HUES6 (cell line): ENCODE measurements at regions not wholly inside any gene's neighbourhood (a gene's known extent, or its start where the extent isn't known, plus 50 kb on each side); places are given as distances from the start of the nearest gene placed in this dataset.

Source experiments
- H3K27ac ChIP-seq: 2 replicates; pipeline ENCODE4 v1.7.0; 2013; ENCODE audit warnings: low read depth, mild to moderate bottlenecking, low read length, inconsistent platforms
- H3K27me3 ChIP-seq: 2 replicates; pipeline ENCODE4 v1.6.1; 2013; ENCODE audit warnings: low read length; ENCODE audit not compliant: control insufficient read depth, insufficient read depth
- H3K36me3 ChIP-seq: 2 replicates; pipeline ENCODE4 v1.6.1; 2013; ENCODE audit warnings: low read length; ENCODE audit not compliant: control insufficient read depth, insufficient read depth
- H3K4me1 ChIP-seq: 2 replicates; pipeline ENCODE4 v1.6.1; 2013; ENCODE audit warnings: low read length; ENCODE audit not compliant: control insufficient read depth, insufficient read depth
- H3K4me3 ChIP-seq: 2 replicates; pipeline ENCODE4 v1.5.1; 2013; ENCODE audit warnings: low read depth, low read length
- H3K9ac ChIP-seq: one replicate; pipeline ENCODE4 v1.6.1; 2013; ENCODE audit warnings: mild to moderate bottlenecking, low read length
- H3K9me3 ChIP-seq: 2 replicates; pipeline ENCODE4 v1.6.1; 2013; ENCODE audit warnings: low read depth, low read length; ENCODE audit not compliant: control insufficient read depth, insufficient read depth

DNA sequence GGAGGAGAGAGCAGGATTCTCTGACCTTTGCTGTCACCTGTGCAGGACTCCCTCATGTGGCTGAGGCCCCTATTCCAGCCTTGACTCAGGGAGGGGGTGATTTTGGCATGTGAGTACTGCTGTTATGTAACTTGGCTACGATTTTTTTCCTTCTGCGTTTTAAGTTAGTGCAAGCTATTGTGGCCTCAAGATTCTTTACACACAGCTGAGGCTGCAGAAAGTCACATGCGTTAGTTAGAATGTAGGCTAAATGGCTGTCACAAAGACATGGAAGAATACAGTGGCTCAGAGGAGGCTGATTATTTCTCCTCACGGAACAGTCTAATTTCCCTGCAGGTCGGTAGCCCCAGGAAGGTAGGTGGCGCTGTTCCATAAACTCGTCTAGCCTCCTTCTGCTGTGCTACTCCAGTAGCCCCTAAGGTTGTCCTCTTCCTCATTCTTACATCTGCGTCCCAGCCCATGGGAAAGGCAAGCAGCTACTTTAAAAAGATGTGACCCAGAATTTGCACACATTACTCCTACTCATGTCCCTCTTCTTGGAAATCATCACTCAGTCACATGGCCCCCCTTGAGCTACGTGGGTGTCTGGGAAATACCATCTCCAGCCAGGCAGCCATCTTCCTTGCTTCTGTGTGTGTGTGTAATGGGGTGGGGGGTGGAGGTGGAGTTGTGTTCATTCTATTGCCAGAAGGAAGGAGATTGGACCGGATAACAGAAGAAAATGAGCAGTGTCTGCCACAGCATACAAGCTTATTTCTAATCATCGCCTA lies 486.6 kb downstream of the CCDC171 start:
- Histone ChIP-seq H3K4me3 (no peak overlapping the region), H3K27me3 (no peaks in the 10 kb centered on the region), H3K4me1 (peaks cover 21% of the 10 kb centered on the region), H3K36me3 (no peaks in the 10 kb centered on the region), H3K9me3 (no peaks in the 10 kb centered on the region), H3K27ac (no peak overlapping the region), H3K9ac (no peak overlapping the region)

DNA sequence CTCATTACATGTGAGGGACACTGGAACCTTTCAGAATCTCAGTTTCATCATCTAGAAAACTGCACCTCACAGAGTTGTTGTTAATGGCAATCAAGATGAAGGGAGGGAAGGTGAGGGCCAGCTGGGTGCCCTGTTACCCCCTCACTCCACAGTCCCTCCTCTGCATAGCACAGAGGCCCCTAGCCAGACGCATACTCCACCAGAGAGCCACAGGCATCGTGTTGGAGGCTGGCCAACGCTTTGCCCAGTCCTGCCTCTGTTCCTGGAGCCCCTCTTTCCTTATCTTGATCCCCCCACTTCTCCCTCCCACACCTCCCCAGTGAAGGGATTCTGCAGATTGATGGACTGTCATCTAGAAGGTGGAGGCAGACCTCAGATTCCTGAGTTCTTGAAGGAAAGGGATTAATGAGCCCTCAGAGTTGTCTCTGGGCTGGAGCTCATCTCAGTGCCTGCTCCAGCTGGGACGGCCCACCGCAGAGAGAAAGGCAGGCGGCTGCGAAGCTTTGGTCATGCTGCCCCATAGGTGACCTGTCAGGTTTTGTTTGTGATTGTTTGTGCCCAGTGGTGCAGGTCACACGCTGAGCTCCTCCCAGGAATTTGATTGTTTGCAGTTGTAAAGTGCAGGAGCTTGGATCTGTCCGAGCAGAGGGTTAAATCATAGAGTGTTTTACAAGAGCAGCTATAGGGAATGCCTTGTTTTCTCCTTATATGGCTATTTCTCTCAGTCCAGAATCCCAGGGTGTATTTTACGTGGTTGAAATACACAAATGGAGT lies 487.3 kb downstream of the CCDC171 start:
- no peak overlapping the region for H3K4me3 ChIP-seq
- H3K27ac ChIP-seq: no peak overlapping the region
- H3K36me3 ChIP-seq: no peaks in the 10 kb centered on the region
- H3K4me1 ChIP-seq: peaks cover 21% of the 10 kb centered on the region
- peak overlapping the region; percentile 9 for H3K9ac ChIP-seq
- no peaks in the 10 kb centered on the region for H3K9me3 ChIP-seq
- H3K27me3 ChIP-seq: no peaks in the 10 kb centered on the region

GRCh38 chr9:16043756-16044578 lies 491.1 kb downstream of the CCDC171 start:
- Histone ChIP-seq H3K9ac (no peak overlapping the region), H3K9me3 (no peaks in the 10 kb centered on the region), H3K27ac (no peak overlapping the region), H3K4me1 (peaks cover 21% of the 10 kb centered on the region), H3K27me3 (no peaks in the 10 kb centered on the region), H3K4me3 (no peak overlapping the region), H3K36me3 (no peaks in the 10 kb centered on the region)

DNA sequence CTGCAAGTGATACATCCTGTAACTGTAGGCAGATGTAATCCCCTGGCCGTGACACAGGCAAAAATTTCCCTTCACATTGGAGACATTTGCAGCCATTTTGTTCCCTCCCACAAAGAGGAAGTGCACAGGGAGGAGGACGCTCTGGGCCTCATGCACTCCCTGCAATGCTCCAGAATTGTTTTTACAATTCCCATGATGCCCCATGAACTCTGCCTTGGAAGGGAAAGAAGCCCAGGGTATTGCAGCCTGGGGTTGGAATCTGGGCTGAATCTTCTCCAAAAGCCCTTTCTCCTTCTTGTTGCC lies 491.7 kb downstream of the CCDC171 start:
- Histone ChIP-seq H3K27ac (no peak overlapping the region), H3K9ac (no peak overlapping the region), H3K4me1 (peaks cover 16% of the 10 kb centered on the region), H3K27me3 (no peaks in the 10 kb centered on the region), H3K9me3 (no peaks in the 10 kb centered on the region), H3K4me3 (no peak overlapping the region), H3K36me3 (no peaks in the 10 kb centered on the region)

DNA sequence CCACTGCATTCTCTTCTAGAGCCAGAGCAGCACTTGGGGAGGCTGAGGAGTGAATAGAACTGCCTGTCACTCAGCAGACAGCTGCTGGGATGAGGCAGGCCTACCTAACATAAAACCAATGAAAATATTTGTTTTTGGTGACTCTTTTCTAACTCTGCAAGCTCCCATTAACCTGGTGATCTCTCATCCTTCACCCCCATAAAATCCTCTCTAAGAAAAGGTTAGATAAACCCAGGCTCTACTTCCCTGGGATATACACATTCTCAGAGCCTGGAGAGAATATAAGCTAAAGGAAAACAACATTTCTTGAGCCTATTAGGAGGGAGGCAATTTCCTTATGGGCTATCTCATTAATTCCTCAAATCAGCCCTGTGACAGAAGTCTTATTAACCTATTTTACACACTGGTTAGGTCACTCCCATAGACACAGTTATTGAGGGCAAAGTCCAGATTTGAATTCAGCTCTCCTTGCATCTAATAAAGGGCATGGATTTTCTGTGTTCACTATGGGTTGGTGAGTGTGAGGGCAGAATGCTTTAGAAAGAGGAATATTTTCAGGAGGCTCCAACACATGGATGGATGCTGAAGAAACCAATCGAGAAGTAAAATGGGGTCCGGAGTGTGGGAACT lies 492.9 kb downstream of the CCDC171 start:
- H3K4me3 ChIP-seq: no peak overlapping the region
- H3K4me1 ChIP-seq: peaks cover 4% of the 10 kb centered on the region; the same call in 1 of the 2 replicates
- no peaks in the 10 kb centered on the region for H3K27me3 ChIP-seq
- no peaks in the 10 kb centered on the region for H3K9me3 ChIP-seq
- no peaks in the 10 kb centered on the region for H3K36me3 ChIP-seq
- no peak overlapping the region for H3K27ac ChIP-seq
- no peak overlapping the region for H3K9ac ChIP-seq

GRCh38 chr9:16046713-16047112 lies 493.9 kb downstream of the CCDC171 start:
- Histone ChIP-seq H3K27ac (no peak overlapping the region), H3K36me3 (no peaks in the 10 kb centered on the region), H3K4me1 (no peaks in the 10 kb centered on the region), H3K4me3 (no peak overlapping the region), H3K9ac (no peak overlapping the region), H3K9me3 (no peaks in the 10 kb centered on the region), H3K27me3 (no peaks in the 10 kb centered on the region)

DNA sequence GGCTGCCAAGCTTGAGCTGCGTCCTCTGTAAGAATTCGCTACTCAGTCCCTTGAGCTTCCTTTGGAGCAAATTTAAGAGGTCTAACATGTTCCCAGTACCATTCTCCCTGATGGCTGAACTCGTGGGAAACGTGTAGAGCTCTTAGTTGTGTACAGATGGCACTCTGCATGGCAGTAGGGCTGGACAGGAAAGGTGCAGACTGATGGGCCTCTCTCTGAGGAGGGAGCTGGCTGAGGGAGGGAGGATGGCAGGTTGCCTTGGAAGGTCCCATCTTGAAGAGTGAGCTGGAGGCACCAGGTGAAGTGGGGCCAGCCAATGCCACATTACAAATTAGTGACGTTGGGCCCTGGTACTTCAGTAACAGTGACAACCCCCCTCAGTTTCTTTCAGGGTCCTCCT lies 495.3 kb downstream of the CCDC171 start:
- no peak overlapping the region for H3K9ac ChIP-seq
- H3K9me3 ChIP-seq: no peaks in the 10 kb centered on the region
- no peaks in the 10 kb centered on the region for H3K4me1 ChIP-seq
- H3K27me3 ChIP-seq: no peaks in the 10 kb centered on the region
- no peaks in the 10 kb centered on the region for H3K36me3 ChIP-seq
- H3K4me3 ChIP-seq: no peak overlapping the region
- no peak overlapping the region for H3K27ac ChIP-seq

GRCh38 chr9:16052146-16052545 lies 499.3 kb downstream of the CCDC171 start:
- Histone ChIP-seq H3K4me1 (no peaks in the 10 kb centered on the region), H3K9ac (no peak overlapping the region), H3K9me3 (no peaks in the 10 kb centered on the region), H3K27ac (no peak overlapping the region), H3K27me3 (no peaks in the 10 kb centered on the region), H3K36me3 (no peaks in the 10 kb centered on the region), H3K4me3 (no peak overlapping the region)

GRCh38 chr9:16052757-16053530 lies 500.1 kb downstream of the CCDC171 start:
- Histone ChIP-seq H3K27me3 (no peaks in the 10 kb centered on the region), H3K9me3 (no peaks in the 10 kb centered on the region), H3K27ac (no peak overlapping the region), H3K36me3 (no peaks in the 10 kb centered on the region), H3K4me1 (no peaks in the 10 kb centered on the region), H3K9ac (no peak overlapping the region), H3K4me3 (no peak overlapping the region)

GRCh38 chr9:16057541-16057940 lies 504.7 kb downstream of the CCDC171 start:
- Histone ChIP-seq H3K9ac (no peak overlapping the region), H3K4me1 (peaks cover 8% of the 10 kb centered on the region), H3K27me3 (no peaks in the 10 kb centered on the region), H3K27ac (no peak overlapping the region), H3K9me3 (no peaks in the 10 kb centered on the region), H3K4me3 (no peak overlapping the region), H3K36me3 (no peaks in the 10 kb centered on the region)
